Lower lobe of right lung (tissue), 2 donors: ENCODE measurements at regions not wholly inside any gene's neighbourhood (a gene's known extent, or its start where the extent isn't known, plus 50 kb on each side); places are given as distances from the start of the nearest gene placed in this dataset.

Source experiments
- ATAC-seq, 2 donors: fragments of 200-7000 bp; cut with Tn5 transposase; one replicate each; pipeline ENCODE4 v1.9.1; 2020 to 2022; ENCODE audit warnings: mild to moderate bottlenecking in 2 of 2, moderate library complexity in 2 of 2
- DNase-seq: peaks from one replicate; pipeline ENCODE4 v3.0.0-alpha.2; 2020
- H3K27ac ChIP-seq: fragments of 200-600 bp; one replicate; pipeline ENCODE4 v1.8.0; 2022
- H3K27me3 ChIP-seq: fragments of 200-600 bp; one replicate; pipeline ENCODE4 v1.8.0; 2022; ENCODE audit warnings: low read depth
- H3K36me3 ChIP-seq: fragments of 200-600 bp; one replicate; pipeline ENCODE4 v1.8.0; 2022; ENCODE audit warnings: mild to moderate bottlenecking
- H3K4me1 ChIP-seq: fragments of 200-600 bp; one replicate; pipeline ENCODE4 v1.8.0; 2022
- H3K4me3 ChIP-seq: fragments of 200-600 bp; one replicate; pipeline ENCODE4 v1.8.0; 2022; ENCODE audit warnings: mild to moderate bottlenecking
- H3K9me3 ChIP-seq: fragments of 200-600 bp; one replicate; pipeline ENCODE4 v1.8.0; 2022
- CTCF ChIP-seq: fragments of 200-600 bp; IDR thresholded peaks from one replicate; pipeline ENCODE4 v1.8.0; 2022; ENCODE audit warnings: antibody characterized with exemption, mild to moderate bottlenecking
- intact Hi-C: fragments of 100-400 bp; cut with DNase I; formaldehyde crosslinking; loops from one replicate; pipeline ENCODE4 v1.11.0; 2022
- donor health status: DM: no; HTN: yes; CAD: no; lungs with severe emphysema.

GRCh38 chrX:68929332-68930150, 100.7 kb downstream of the EFNB1 start:
- Histone ChIP-seq H3K4me1 (no peaks in the 10 kb centered on the region), H3K27ac (peak overlapping the region; percentile 24), H3K27me3 (no peaks in the 10 kb centered on the region), H3K36me3 (no peaks in the 10 kb centered on the region), H3K4me3 (no peak overlapping the region), H3K9me3 (no peaks in the 10 kb centered on the region)
- intact Hi-C loops: no loop called here
- no peak for TF ChIP-seq CTCF
- no peak for DNase-seq
- peak in 1 of 2 donors; percentile 14 for ATAC-seq

- no peak overlapping the region for H3K27ac ChIP-seq
- H3K4me3 ChIP-seq: no peak overlapping the region
- TF ChIP-seq CTCF: no peak
- H3K36me3 ChIP-seq: no peaks in the 10 kb centered on the region
- H3K4me1 ChIP-seq: no peaks in the 10 kb centered on the region
- ATAC-seq (no peak), DNase-seq (no peak)
- no peaks in the 10 kb centered on the region for H3K9me3 ChIP-seq
- no peaks in the 10 kb centered on the region for H3K27me3 ChIP-seq
- intact Hi-C loops: no loop called here
Measured at GRCh38 chrX:68928401-68928800, 99.6 kb downstream of the EFNB1 start.

GRCh38 chrX:68927178-68927577, 98.4 kb downstream of the EFNB1 start:
- intact Hi-C loops: no loop called here

GRCh38 chrX:68923147-68923546, 94.3 kb downstream of the EFNB1 start:
- ATAC-seq: no peak
- no peak for TF ChIP-seq CTCF
- H3K27me3 ChIP-seq: no peaks in the 10 kb centered on the region
- no peaks in the 10 kb centered on the region for H3K4me1 ChIP-seq
- H3K27ac ChIP-seq: no peak overlapping the region
- DNase-seq: no peak
- intact Hi-C loops: no loop called here
- no peaks in the 10 kb centered on the region for H3K9me3 ChIP-seq
- no peaks in the 10 kb centered on the region for H3K36me3 ChIP-seq
- H3K4me3 ChIP-seq: no peak overlapping the region

More at GRCh38 chrX:68927178-68927577, 98.4 kb downstream of the EFNB1 start:
- H3K36me3 ChIP-seq: no peaks in the 10 kb centered on the region
- no peak overlapping the region for H3K4me3 ChIP-seq
- H3K27me3 ChIP-seq: no peaks in the 10 kb centered on the region
- DNase-seq: no peak
- no peak for TF ChIP-seq CTCF
- no peak for ATAC-seq
- H3K4me1 ChIP-seq: no peaks in the 10 kb centered on the region
- no peak overlapping the region for H3K27ac ChIP-seq
- H3K9me3 ChIP-seq: no peaks in the 10 kb centered on the region

- no peak for ATAC-seq
- Histone ChIP-seq H3K4me1 (no peaks in the 10 kb centered on the region), H3K27me3 (no peaks in the 10 kb centered on the region), H3K4me3 (no peak overlapping the region), H3K9me3 (no peaks in the 10 kb centered on the region), H3K27ac (no peak overlapping the region), H3K36me3 (no peaks in the 10 kb centered on the region)
- TF ChIP-seq CTCF: no peak
- no peak for DNase-seq
- intact Hi-C loops: no loop called here
Measured at GRCh38 chrX:68922013-68922412, 93.2 kb downstream of the EFNB1 start.
